H9 (cell line): ENCODE measurements at regions not wholly inside any gene's neighbourhood (a gene's known extent, or its start where the extent isn't known, plus 50 kb on each side); places are given as distances from the start of the nearest gene placed in this dataset.
A peak's percentile ranks its signal among the peaks of the same experiment; 100 is the strongest.
"Not testable (repeated sequence)": the region's sequence is repeated elsewhere in the genome, so short reads cannot be mapped to it uniquely, and the experiment has no call there.

Source experiments
- DNase-seq: peaks from one replicate; pipeline ENCODE4 v3.0.0-alpha.2; 2017
- H2AFZ ChIP-seq: one replicate; pipeline ENCODE4 v1.6.1; 2013; ENCODE audit warnings: mild to moderate bottlenecking, low read length, control low read depth, moderate library complexity
- H2AK5ac ChIP-seq: 2 replicates; pipeline ENCODE4 v1.6.1; 2013; ENCODE audit warnings: low read length, control low read depth, mixed read lengths; ENCODE audit not compliant: insufficient read length
- H2BK120ac ChIP-seq: one replicate; pipeline ENCODE4 v1.6.1; 2013; ENCODE audit warnings: low read depth, mild to moderate bottlenecking, low read length, control low read depth, inconsistent platforms; ENCODE audit not compliant: poor library complexity, severe bottlenecking
- H2BK12ac ChIP-seq: 2 replicates; pipeline ENCODE4 v1.6.1; 2013; ENCODE audit warnings: low read length, control low read depth, mixed read lengths, low read depth; ENCODE audit not compliant: insufficient read length
- H2BK15ac ChIP-seq: 2 replicates; pipeline ENCODE4 v1.6.1; 2013; ENCODE audit warnings: low read depth, low read length, control low read depth
- H2BK20ac ChIP-seq: one replicate; pipeline ENCODE4 v1.6.1; 2013; ENCODE audit warnings: low read depth, mild to moderate bottlenecking, low read length, control low read depth, inconsistent platforms; ENCODE audit not compliant: poor library complexity, severe bottlenecking
- H2BK5ac ChIP-seq: 2 replicates; pipeline ENCODE4 v1.6.1; 2013; ENCODE audit warnings: low read length, control low read depth, mixed read lengths; ENCODE audit not compliant: insufficient read length
- H3K14ac ChIP-seq: 2 replicates; pipeline ENCODE4 v1.6.1; 2013; ENCODE audit warnings: low read length, control low read depth; ENCODE audit not compliant: insufficient read depth
- H3K18ac ChIP-seq: 2 replicates; pipeline ENCODE4 v1.6.1; 2013; ENCODE audit warnings: low read depth, mild to moderate bottlenecking, mixed read lengths, low read length, control low read depth; ENCODE audit not compliant: insufficient read length
- H3K23ac ChIP-seq: 2 replicates; pipeline ENCODE4 v1.6.1; 2013; ENCODE audit warnings: low read length, control low read depth, mixed read lengths, low read depth; ENCODE audit not compliant: insufficient read length
- H3K23me2 ChIP-seq: 2 replicates; pipeline ENCODE4 v1.6.1; 2013; ENCODE audit warnings: low read depth, mild to moderate bottlenecking, mixed read lengths, low read length, control low read depth; ENCODE audit not compliant: insufficient read length, poor library complexity, severe bottlenecking
- H3K27ac ChIP-seq: 2 replicates; pipeline ENCODE4 v1.5.1; 2013; ENCODE audit warnings: low read length, control low read depth, mixed read lengths, low read depth; ENCODE audit not compliant: insufficient read length
- H3K27me3 ChIP-seq: 2 replicates; pipeline ENCODE4 v1.6.1; 2013; ENCODE audit warnings: low read length, control low read depth, inconsistent platforms; ENCODE audit not compliant: insufficient read depth
- H3K4ac ChIP-seq: 2 replicates; pipeline ENCODE4 v1.6.1; 2013; ENCODE audit warnings: low read depth, mild to moderate bottlenecking, control low read depth, inconsistent platforms, low read length, moderate library complexity
- H3K4me1 ChIP-seq: 2 replicates; pipeline ENCODE4 v1.6.1; 2013; ENCODE audit warnings: low read length, control low read depth, inconsistent platforms; ENCODE audit not compliant: insufficient read depth
- H3K4me2 ChIP-seq: 2 replicates; pipeline ENCODE4 v1.6.1; 2013; ENCODE audit warnings: low read length, control low read depth, mixed read lengths; ENCODE audit not compliant: insufficient read length, insufficient read depth
- H3K56ac ChIP-seq: 2 replicates; pipeline ENCODE4 v1.6.1; 2013; ENCODE audit warnings: low read depth, mild to moderate bottlenecking, mixed read lengths, low read length, control low read depth; ENCODE audit not compliant: insufficient read length
- H3K79me1 ChIP-seq: 2 replicates; pipeline ENCODE4 v1.6.1; 2013; ENCODE audit warnings: low read depth, mild to moderate bottlenecking, moderate library complexity, low read length, control low read depth, inconsistent platforms; ENCODE audit not compliant: insufficient read depth, poor library complexity, severe bottlenecking
- H3K79me2 ChIP-seq: 2 replicates; pipeline ENCODE4 v1.6.1; 2013; ENCODE audit warnings: low read length, control low read depth, inconsistent platforms; ENCODE audit not compliant: insufficient read depth
- H3K9ac ChIP-seq: 2 replicates; pipeline ENCODE4 v1.6.1; 2013; ENCODE audit warnings: low read length, control low read depth, mixed read lengths; ENCODE audit not compliant: insufficient read length; ENCODE audit errors: extremely low read depth
- H3K9me3 ChIP-seq: one replicate; pipeline ENCODE4 v1.6.1; 2013; ENCODE audit warnings: low read depth, low read length, inconsistent platforms; ENCODE audit not compliant: control insufficient read depth
- H3T11ph ChIP-seq: one replicate; pipeline ENCODE4 v1.6.1; 2013; ENCODE audit warnings: mild to moderate bottlenecking, low read length, control low read depth, inconsistent platforms
- H4K20me1 ChIP-seq: one replicate; pipeline ENCODE4 v1.6.1; 2013; ENCODE audit not compliant: control insufficient read depth, insufficient read length, insufficient read depth
- H4K5ac ChIP-seq: 2 replicates; pipeline ENCODE4 v1.6.1; 2013; ENCODE audit warnings: low read depth, mild to moderate bottlenecking, mixed read lengths, low read length, control low read depth; ENCODE audit not compliant: insufficient read length
- H4K8ac ChIP-seq: replicated peaks from 2 replicates; pipeline ENCODE4 v1.6.1; 2013; ENCODE audit warnings: low read length, control low read depth, mixed read lengths, low read depth; ENCODE audit not compliant: insufficient read length
- H4K91ac ChIP-seq: 2 replicates; pipeline ENCODE4 v1.6.1; 2013; ENCODE audit warnings: low read depth, mild to moderate bottlenecking, moderate library complexity, mixed read lengths, low read length, control low read depth; ENCODE audit not compliant: insufficient read length
- H3K27ac Mint-ChIP-seq, 3 experiments: 2 replicates in 2 of 3; 3 replicates in 1 of 3; pipeline ENCODE4 v1.8.0; 2020 to 2021; ENCODE audit warnings: mixed read lengths in 3 of 3, mild to moderate bottlenecking in 1 of 3, moderate library complexity in 1 of 3
- H3K27me3 Mint-ChIP-seq: 2 replicates; pipeline ENCODE4 v1.8.0; 2021; ENCODE audit warnings: low read depth, mild to moderate bottlenecking, moderate library complexity, mixed read lengths
- H3K36me3 Mint-ChIP-seq, 3 experiments: 2 replicates in 2 of 3; 3 replicates in 1 of 3; pipeline ENCODE4 v1.8.0; 2020 to 2021; ENCODE audit warnings: low read depth in 3 of 3, mixed read lengths in 3 of 3; ENCODE audit not compliant: insufficient read depth in 1 of 3
- H3K4me1 Mint-ChIP-seq, 2 experiments: 2 replicates each; pipeline ENCODE4 v1.8.0; 2020; ENCODE audit warnings: mixed read lengths in 2 of 2
- H3K4me3 Mint-ChIP-seq, 2 experiments: 2 replicates in 1 of 2; 3 replicates in 1 of 2; pipeline ENCODE4 v1.8.0; 2020 to 2021; ENCODE audit warnings: mild to moderate bottlenecking in 2 of 2, mixed read lengths in 2 of 2, moderate library complexity in 1 of 2
- H3K9me3 Mint-ChIP-seq, 2 experiments: 2 replicates in 1 of 2; 3 replicates in 1 of 2; pipeline ENCODE4 v1.8.0; 2020; ENCODE audit warnings: mild to moderate bottlenecking in 2 of 2, mixed read lengths in 2 of 2, moderate library complexity in 1 of 2
- CTCF ChIP-seq: fragments of 200-600 bp; sonication (generic); conservative IDR thresholded peaks from 3 replicates; pipeline ENCODE4 v1.8.0; 2021; ENCODE audit warnings: antibody characterized with exemption, mild to moderate bottlenecking
- WGBS: extraction: QIAGEN DNeasy Blood & Tissue Kit; methylation state at CpG from one replicate; pipeline ENCODE4 v1.1.7; 2013; ENCODE audit warnings: missing lambda C conversion rate, low lambda C conversion rate, mixed read lengths; ENCODE audit not compliant: insufficient read length; ENCODE audit errors: extremely low coverage; 5-methylcytosine and 5-hydroxymethylcytosine counted together

DNA sequence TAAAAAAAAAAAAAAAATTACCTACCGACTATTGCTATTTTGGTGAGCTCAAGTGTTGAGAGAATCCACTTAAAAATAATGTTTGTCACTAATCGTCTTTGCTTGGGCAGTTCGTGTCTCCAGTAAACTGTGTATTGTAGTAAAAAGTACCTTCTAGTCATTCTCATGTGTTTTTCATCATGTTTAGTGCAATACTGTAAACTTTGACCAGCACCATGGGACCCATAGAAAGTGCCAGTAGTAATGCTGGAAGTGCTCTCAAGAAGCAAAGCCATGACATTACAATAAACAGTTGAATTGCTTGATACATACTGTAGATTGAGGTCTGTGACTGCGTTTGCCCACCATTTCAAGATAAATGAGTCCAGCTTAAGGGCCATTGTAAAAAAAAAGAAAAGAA is 395.2 kb downstream of the BCKDHB start:
- H2BK5ac ChIP-seq, result no peak overlapping the region
- no peak overlapping the region for H2BK120ac ChIP-seq
- no peak overlapping the region for H3K27ac ChIP-seq
- TF ChIP-seq CTCF, result no peak
- H3K79me1 ChIP-seq, result no peaks in the 10 kb centered on the region
- H2BK12ac ChIP-seq, result no peak overlapping the region
- no peaks in the 10 kb centered on the region for H3K9me3 ChIP-seq
- H3K23me2 ChIP-seq, result no peaks in the 10 kb centered on the region
- no peak overlapping the region for H2AFZ ChIP-seq
- no peak overlapping the region for H3K9ac ChIP-seq
- H4K20me1 ChIP-seq, result no peaks in the 10 kb centered on the region
- Mint-ChIP-seq H3K36me3 (peaks cover 0 to 10% (median 1%) of the 10 kb centered on the region in 3 experiments; a peak in 5 of 7 replicates), H3K27me3 (no peaks in the 10 kb centered on the region), H3K4me3 (no peak overlapping the region), H3K27ac (no peak overlapping the region), H3K4me1 (peaks cover 25% of the 10 kb centered on the region in 2 experiments), H3K9me3 (peaks cover 3 to 7% of the 10 kb centered on the region in 2 experiments; a peak in 4 of 5 replicates)
- no peak overlapping the region for H3T11ph ChIP-seq
- no peak overlapping the region for H4K8ac ChIP-seq
- H2BK15ac ChIP-seq, result no peak overlapping the region
- no peak overlapping the region for H4K5ac ChIP-seq
- H3K56ac ChIP-seq, result no peak overlapping the region
- no peak overlapping the region for H3K18ac ChIP-seq
- no peaks in the 10 kb centered on the region; the same call in 1 of the 2 replicates for H3K4me1 ChIP-seq
- no peak overlapping the region for H3K4me2 ChIP-seq
- no peak overlapping the region for H3K4ac ChIP-seq
- H3K27me3 ChIP-seq, result no peaks in the 10 kb centered on the region
- H3K14ac ChIP-seq, result no peak overlapping the region
- no CpG with 5 or more reads among the region's 4 CpGs for WGBS
- no peak overlapping the region for H2AK5ac ChIP-seq
- no peak overlapping the region for H4K91ac ChIP-seq
- no peak overlapping the region for H3K23ac ChIP-seq
- no peak for DNase-seq
- H2BK20ac ChIP-seq, result no peak overlapping the region
- H3K79me2 ChIP-seq, result no peaks in the 10 kb centered on the region

DNA sequence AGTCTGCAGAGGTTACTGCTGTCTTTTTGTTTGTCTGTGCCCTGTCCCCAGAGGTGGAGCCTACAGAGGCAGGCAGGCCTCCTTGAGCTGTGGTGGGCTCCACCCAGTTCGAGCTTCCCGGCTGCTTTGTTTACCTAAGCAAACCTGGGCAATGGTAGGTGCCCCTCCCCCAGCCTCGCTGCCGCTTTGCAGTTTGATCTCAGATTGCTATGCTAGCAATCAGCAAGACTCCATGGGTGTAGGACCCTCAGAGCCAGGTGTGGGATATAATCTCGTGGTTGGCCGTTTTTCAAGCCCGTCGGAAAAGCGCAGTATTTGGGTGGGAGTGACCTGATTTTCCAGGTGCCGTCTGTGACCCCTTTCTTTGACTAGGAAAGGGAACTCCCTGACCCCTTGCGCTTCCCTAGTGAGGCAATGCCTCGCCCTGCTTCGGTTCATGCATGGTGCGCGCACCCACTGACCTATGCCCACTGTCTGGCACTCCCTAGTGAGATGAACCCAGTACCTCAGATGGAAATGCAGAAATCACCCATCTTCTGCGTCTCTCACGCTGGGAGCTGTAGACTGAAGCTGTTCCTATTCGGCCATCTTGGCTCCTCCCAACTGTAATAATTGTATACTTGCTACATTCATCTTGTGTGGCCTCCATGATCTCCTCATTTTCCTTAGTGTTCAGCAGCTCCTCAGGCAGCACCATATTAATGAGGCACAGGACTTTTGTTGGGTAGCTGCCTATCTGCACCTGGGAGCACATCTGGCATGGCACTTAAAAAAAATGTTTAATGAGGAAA is 391.4 kb downstream of the BCKDHB start:
- not testable (repeated sequence) for H4K20me1 ChIP-seq, H2AK5ac ChIP-seq, H2AFZ ChIP-seq, H3T11ph ChIP-seq, H3K27me3 Mint-ChIP-seq, H3K9me3 ChIP-seq, H3K18ac ChIP-seq, H3K14ac ChIP-seq, H3K4me2 ChIP-seq, H3K23ac ChIP-seq, H3K56ac ChIP-seq, H4K8ac ChIP-seq, H3K4ac ChIP-seq, H4K5ac ChIP-seq, H2BK120ac ChIP-seq, H4K91ac ChIP-seq, H3K9ac ChIP-seq, H2BK12ac ChIP-seq, H3K23me2 ChIP-seq, H2BK20ac ChIP-seq, H3K27me3 ChIP-seq, H3K27ac ChIP-seq, H3K79me1 ChIP-seq, H2BK15ac ChIP-seq, H2BK5ac ChIP-seq, H3K79me2 ChIP-seq, H3K4me1 ChIP-seq
- Mint-ChIP-seq H3K4me3 (peak overlapping the region in 1 of 2 experiments; percentile 36; a peak in 2 of 5 replicates), H3K27ac (peak overlapping the region; percentile 25 to 89 (median 74); a peak in 4 of 7 replicates), H3K9me3 (peaks cover 7 to 20% of the 10 kb centered on the region in 2 experiments; a peak in 4 of 5 replicates), H3K4me1 (peaks cover 27% of the 10 kb centered on the region in 2 experiments), H3K36me3 (peaks cover 1 to 23% (median 4%) of the 10 kb centered on the region in 3 experiments; a peak in 6 of 7 replicates)
- no CpG with 5 or more reads among the region's 18 CpGs for WGBS
- peak; percentile 59 for DNase-seq
